DMS53 treated with DMSO at 0.1 percent for 48 hours (cell line): ENCODE measurements at regions not wholly inside any gene's neighbourhood (a gene's known extent, or its start where the extent isn't known, plus 50 kb on each side); places are given as distances from the start of the nearest gene placed in this dataset.

Experiments
- DNase-seq: peaks from one replicate; lab custom pipeline; 2025; ENCODE audit not compliant: unreplicated experiment; lab: John Stamatoyannopoulos, UW

- no peak for DNase-seq
Observed at GRCh38 chr2:14684516-14684915, 52.0 kb downstream of the LRATD1 start.

DNA sequence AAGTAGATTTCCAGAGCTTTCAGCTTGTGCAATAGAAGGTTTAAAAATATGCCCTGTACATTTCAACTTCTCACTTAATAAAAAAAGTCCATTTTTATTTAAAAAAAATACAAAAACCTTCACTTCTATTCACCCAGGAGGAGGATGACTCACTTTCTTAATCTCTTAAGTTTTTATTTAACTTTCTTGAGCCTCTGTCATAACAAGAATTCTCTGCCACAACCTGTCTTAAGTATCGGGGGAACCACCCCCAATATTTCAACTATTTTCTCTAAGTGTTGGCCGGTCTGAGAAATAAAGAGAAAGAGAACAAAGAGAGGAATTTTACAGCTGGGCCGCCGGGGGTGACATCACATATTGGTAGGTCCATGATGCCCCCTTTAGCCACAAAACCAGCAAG lies 58.4 kb downstream of the LRATD1 start:
- DNase-seq: no peak

- peak; percentile 66 for DNase-seq
Observed at GRCh38 chr2:14693874-14694273, 61.4 kb downstream of the LRATD1 start.

DNA sequence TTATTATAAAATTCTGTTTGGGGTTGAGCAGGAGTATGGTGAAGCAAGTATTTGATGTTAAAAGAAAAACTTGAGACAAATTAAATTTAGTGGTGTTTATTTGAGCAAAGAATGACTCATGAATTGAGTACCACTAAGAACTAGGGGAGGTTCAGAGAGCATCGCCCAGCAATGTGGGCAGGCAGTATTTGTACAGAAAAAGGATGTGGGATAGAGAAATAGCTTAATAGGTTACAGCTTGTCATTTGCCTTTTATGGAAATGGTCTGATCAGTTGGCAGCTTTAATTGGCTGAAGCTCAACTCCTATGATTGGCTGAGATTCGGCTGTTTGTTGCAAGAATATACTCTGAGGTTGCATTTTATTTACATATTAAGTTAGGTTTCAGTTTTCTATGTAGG lies 68.2 kb downstream of the LRATD1 start:
- DNase-seq: no peak

DNA sequence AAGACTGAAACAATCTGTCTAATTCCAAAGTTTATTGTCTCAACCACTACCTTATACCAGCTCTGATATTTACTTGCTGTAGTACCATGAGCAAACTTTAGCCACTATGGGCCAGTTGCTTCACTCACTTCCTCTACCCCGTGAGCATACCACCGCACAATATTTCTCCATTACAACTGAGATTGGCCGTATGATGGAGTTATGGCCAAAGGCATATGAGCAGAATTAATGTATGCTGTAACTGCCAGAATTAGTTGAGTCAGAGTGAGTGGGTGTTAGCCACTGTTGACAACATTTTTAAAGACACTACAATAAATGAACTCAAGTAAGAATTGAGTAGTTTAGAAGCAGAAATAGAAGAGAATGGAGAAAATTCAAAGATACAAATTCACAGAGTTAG lies 69.7 kb downstream of the LRATD1 start:
- no peak for DNase-seq

DNA sequence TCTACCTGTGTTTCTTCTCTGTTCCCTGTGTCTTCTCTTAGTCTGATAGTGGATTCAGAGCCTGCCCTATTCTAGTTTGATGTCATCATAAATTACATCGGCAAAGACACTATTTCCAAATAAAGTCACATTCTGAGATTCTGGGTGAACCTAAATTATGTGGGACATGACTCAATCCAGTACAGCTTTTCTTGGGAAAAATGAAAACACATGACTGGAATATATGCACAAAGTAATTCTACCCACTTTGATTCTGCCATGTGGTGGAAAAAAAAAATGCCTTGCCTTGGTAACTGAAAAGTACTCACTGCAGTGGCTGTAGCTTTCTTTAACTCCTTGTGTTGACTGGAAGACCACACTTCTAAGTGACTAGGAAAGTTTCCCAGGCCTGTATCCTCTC lies 73.7 kb downstream of the LRATD1 start:
- no peak for DNase-seq

GRCh38 chr2:14712111-14712510 lies 79.6 kb downstream of the LRATD1 start:
- DNase-seq: no peak

DNA sequence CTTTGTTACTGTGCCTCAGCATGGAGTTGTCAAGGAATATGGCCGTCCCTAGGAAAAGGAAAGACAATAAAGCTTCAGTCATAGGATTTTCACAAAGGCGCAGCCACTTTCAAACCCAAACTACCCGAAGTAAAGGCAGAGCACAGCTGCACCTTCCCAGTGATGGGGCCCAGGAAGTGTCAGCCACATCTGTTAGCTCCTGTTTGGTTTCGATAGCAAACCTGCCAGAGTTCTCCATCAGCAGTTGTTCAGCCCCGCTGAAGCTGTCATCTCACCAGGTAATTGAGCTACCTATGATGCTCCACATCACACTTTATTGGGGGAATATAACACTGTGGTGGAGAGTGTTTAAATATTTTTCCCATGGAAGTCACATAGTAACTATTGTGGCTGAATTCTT lies 80.7 kb downstream of the LRATD1 start:
- no peak for DNase-seq

- no peak for DNase-seq
Observed at GRCh38 chr2:14715600-14715999, 83.1 kb downstream of the LRATD1 start.

DNA sequence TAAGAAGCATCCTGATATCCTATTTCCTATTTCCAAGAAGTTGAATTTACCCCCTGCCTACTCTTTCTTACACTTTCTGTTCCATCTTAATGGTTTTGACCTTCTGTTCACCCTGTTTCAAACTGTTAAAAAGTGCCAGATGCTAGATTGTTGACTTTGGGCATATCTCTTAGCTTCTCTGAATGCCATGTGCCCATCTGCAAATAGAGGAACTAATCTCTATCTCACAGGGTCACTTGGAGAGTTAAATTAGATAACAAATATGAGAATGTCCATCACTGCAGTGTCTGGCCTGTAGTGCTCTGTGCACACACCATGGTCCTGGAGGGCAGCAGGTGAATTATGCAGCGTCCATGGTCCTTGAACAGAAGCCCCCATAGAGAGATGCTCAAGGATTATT lies 83.8 kb downstream of the LRATD1 start:
- no peak for DNase-seq

DNA sequence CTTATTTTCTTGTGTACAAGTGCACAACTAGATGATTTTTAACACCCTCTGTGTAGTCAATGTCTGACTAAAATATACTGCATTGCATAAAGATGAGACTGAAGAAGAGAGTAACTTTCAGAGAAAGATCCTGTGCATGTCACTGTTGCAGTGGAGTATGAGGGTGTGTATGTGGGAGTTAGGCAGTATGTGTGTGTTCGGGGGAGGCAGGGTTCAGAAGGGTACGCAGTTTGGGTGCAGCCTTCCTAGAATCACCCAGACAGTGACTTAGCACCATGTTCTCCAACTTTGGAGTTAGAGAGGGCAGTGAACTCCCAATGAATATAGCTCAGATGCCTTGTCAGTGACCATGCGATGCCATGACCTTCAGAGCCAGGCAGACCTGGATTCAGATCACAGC lies 84.6 kb downstream of the LRATD1 start:
- DNase-seq: no peak

GRCh38 chr2:14720319-14720718 lies 87.8 kb downstream of the LRATD1 start:
- no peak for DNase-seq

DNA sequence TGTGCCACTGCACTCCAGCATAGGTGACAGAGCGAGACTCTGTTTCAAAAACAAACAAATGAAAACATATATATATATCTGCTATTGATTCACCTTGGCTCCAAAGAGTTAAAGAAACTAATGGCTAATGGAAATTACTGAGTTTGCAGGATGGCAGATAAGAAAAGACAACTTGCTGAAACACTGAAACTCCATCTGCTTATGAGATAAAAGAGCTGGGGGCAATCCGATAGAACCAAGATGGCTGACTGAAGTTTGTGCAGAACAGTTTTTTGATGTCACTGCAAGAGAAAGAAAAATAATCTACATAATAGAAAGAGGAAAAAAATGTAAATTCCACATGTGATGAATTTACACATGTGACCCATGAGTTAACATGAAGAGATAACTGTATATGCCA lies 88.2 kb downstream of the LRATD1 start:
- DNase-seq: no peak

GRCh38 chr2:14722904-14723570 lies 90.5 kb downstream of the LRATD1 start:
- no peak for DNase-seq

DNA sequence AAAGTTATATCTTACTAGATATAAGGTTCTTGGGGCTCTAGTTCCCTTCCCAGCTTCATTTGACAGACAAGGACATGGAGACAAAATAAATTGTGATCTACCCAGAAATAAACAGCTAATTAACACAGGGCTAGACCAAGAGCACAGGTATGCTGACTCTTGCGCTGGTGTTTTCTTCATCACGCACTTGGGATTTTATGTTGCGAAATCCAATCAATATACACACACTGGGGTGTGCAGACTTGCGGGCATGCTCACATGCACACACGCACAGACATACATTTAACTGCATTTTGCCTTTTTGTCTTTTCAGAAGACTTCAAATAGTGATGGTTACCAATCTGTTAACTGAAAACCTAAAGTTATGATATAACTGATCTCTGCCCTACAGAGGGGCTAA lies 91.2 kb downstream of the LRATD1 start:
- DNase-seq: no peak

DNA sequence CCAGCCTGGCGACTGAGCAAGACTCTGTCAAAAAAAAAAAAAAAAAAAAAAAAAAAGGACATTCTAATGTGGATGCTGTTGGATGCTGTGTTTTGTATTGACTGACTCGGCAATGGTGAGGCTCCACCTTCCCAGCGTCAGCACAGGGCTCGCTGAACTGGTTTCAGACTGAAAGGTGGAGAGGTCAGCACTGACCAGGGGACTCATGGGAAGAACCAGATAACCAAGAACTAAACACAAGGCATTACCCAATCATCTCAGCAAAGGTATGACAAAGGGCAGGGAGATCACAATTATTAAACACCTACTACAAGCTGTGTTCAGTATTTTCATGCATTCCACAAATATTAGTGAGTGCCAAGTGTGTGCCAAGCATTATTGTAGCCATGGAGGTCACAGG lies 103.2 kb downstream of the LRATD1 start:
- no peak for DNase-seq

DNA sequence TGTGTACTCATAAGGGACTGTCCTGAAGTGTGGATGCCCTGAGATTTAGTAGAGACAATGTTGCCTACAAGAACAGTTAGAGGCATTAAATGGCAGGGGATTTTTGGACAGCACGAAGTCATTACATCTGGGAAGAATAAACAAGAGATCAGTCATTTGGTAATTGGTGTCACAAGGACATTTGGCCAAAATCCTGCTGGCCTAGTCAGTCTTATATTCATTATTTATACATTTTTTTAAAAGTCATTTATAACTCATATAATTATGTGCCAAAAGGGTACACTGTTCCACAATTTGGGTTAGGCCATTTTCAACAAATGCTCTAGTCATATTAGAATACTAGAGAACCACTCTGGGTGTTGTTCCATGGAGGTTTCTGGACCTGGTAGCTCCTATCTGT lies 104.7 kb downstream of the LRATD1 start:
- DNase-seq: no peak

DNA sequence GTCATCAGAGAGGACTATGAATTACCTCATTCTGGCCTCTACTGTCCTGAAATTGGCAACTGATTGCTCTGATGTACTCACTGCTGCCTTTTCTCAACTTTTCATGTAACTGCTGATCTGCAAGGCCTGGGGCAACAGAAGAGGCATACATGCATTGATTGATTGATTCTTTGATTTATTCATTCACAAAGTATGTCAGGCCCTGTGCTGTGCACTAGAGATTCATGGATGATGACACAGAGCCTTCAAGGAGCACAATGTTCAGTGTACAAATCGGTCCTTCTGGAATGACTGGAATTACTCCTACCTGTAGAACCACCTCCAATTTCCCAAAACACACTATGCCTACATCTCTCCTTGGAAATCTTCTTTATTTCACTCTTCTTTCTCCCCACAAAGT lies 111.3 kb downstream of the LRATD1 start:
- DNase-seq: no peak

- no peak for DNase-seq
Observed at GRCh38 chr2:14745288-14746076, 113.0 kb downstream of the LRATD1 start.

- DNase-seq: no peak
Observed at GRCh38 chr2:14746133-14746532, 113.6 kb downstream of the LRATD1 start.

DNA sequence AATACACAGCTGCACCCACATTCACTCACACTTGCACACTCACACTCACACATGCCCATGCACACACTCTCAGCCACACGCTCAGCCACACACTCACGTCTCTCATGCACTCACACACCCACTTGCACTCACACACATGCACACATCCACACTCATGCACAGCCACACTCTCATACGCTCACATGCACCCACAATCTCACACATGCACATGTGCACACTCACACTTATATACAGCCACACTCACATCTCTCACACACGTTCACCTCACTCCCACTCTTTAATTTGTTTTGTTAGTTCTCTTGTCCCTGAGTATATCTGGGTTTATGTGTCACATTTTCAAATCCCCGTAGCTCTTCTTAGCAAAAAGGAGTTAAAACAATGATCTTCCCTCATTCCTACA lies 114.9 kb downstream of the LRATD1 start:
- DNase-seq: no peak

DNA sequence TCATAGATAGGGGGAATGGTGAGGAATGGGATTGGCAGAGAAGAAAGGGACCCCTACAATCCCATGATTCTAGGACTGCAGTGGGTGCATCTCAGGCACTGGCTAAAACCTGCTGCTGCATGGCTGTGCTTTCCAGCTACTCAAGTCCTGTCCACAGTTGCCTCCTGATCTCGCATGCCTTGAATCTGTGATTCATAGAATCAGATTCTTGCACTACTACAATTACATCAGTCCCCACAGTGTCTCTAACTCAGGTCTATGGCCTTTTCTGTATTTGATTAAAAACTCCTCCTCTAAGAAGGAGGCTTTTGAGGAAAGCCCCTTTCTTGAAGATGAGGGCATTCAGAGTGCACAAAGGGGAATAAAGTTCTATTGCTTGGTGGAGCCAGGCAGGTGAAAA lies 117.4 kb downstream of the LRATD1 start:
- no peak for DNase-seq

DNA sequence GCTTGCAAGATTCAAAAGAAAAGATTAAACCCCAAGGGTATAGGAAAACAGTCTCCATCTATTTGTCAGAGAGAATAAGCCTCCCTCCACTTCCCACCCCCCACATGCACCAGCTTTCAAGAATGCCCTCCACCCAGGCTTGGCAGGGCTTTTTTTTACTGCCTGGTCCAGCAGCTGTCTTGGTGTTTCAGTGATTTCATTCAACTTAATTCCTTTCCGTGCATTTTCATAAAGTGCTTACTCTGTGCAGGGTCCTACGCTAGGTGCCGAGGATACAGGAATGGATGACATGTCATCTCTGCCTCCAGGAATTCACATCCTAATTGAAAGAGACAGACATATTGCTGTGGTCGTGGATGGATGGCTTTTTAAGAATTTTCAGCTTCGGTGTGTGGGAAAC lies 117.9 kb downstream of the LRATD1 start:
- no peak for DNase-seq
